Hematopoietic multipotent progenitor cell treated with erythropoietin and hydrocortisone succinate and interleukin-3 and kit ligand, for 4 days (in vitro differentiated cells): ENCODE measurements at regions not wholly inside any gene's neighbourhood (a gene's known extent, or its start where the extent isn't known, plus 50 kb on each side); places are given as distances from the start of the nearest gene placed in this dataset.

ENCODE experiments used
- DNase-seq: peaks from one replicate; pipeline ENCODE4 v3.0.0-alpha.2; 2015

GRCh38 chr5:2257326-2258244 is 374.9 kb upstream of the IRX4 start:
- no peak for DNase-seq

- DNase-seq: no peak
Observed at GRCh38 chr5:2256691-2257280, 374.1 kb upstream of the IRX4 start.

GRCh38 chr5:2255915-2256690 is 373.4 kb upstream of the IRX4 start:
- DNase-seq: no peak

GRCh38 chr5:2254880-2255750 is 372.4 kb upstream of the IRX4 start:
- DNase-seq: no peak

- no peak for DNase-seq
Observed at GRCh38 chr5:2254406-2254805, 371.7 kb upstream of the IRX4 start.

GRCh38 chr5:2253040-2253975 is 370.6 kb upstream of the IRX4 start:
- no peak for DNase-seq

GRCh38 chr5:2251751-2252150 is 369.0 kb upstream of the IRX4 start:
- DNase-seq: no peak

GRCh38 chr5:2251298-2251697 is 368.6 kb upstream of the IRX4 start:
- no peak for DNase-seq

GRCh38 chr5:2250365-2250950 is 367.7 kb upstream of the IRX4 start:
- no peak for DNase-seq

- no peak for DNase-seq
Observed at GRCh38 chr5:2249442-2249841, 366.7 kb upstream of the IRX4 start.

GRCh38 chr5:2249026-2249425 is 366.3 kb upstream of the IRX4 start:
- DNase-seq: no peak

GRCh38 chr5:2242539-2242938 is 359.8 kb upstream of the IRX4 start:
- DNase-seq: no peak

GRCh38 chr5:2241842-2242241 is 359.1 kb upstream of the IRX4 start:
- DNase-seq: no peak

- DNase-seq: no peak
Observed at GRCh38 chr5:2240118-2240904, 357.6 kb upstream of the IRX4 start.

- no peak for DNase-seq
Observed at GRCh38 chr5:2239201-2239910, 356.6 kb upstream of the IRX4 start.

GRCh38 chr5:2238732-2239131 is 356.0 kb upstream of the IRX4 start:
- DNase-seq: no peak

GRCh38 chr5:2227433-2227832 is 344.7 kb upstream of the IRX4 start:
- no peak for DNase-seq

GRCh38 chr5:2224689-2225088 is 342.0 kb upstream of the IRX4 start:
- DNase-seq: no peak

GRCh38 chr5:2223303-2223702 is 340.6 kb upstream of the IRX4 start:
- DNase-seq: no peak
